GM12878 (cell line): ENCODE measurements at regions not wholly inside any gene's neighbourhood (a gene's known extent, or its start where the extent isn't known, plus 50 kb on each side); places are given as distances from the start of the nearest gene placed in this dataset.

ENCODE experiments used
- ATAC-seq: fragments of 200-7000 bp; cut with Tn5 transposase; 3 replicates; pipeline ENCODE4 v1.9.1; 2020; ENCODE audit warnings: mild to moderate bottlenecking, moderate library complexity
- BruUV-seq: library from RNA; stranded (reverse); fragments of 400-500 nt; replicated peaks from 2 replicates; lab custom pipeline; 2021; lab: Mats Ljungman, UMichigan
- CTCF ChIA-PET: fragments of 300-600 bp; sonication (Branson Sonifier 250); formaldehyde crosslinking; extraction: SDS; loops from one replicate; lab custom pipeline; 2021; ENCODE audit warnings: inconsistent platforms; lab: Yijun Ruan, JAX
- POLR2A ChIA-PET: fragments of 350-600 bp; formaldehyde crosslinking; extraction: SDS; loops from one replicate; lab custom pipeline; 2021; ENCODE audit warnings: inconsistent platforms; lab: Charles Lee
- RAD21 ChIA-PET: fragments of 300-600 bp; sonication (Branson Sonifier 250); formaldehyde crosslinking; loops from one replicate; lab custom pipeline; 2023; ENCODE audit warnings: antibody characterized with exemption; ENCODE audit not compliant: unreplicated experiment; lab: Charles Lee
- SMC1A ChIA-PET: fragments of 300-600 bp; sonication (Branson Sonifier 250); formaldehyde crosslinking; loops from one replicate; lab custom pipeline; 2023; ENCODE audit not compliant: unreplicated experiment, uncharacterized antibody; lab: Charles Lee
- DNase-seq: peaks from one replicate; pipeline ENCODE4 v3.0.0-alpha.2; 2011; ENCODE audit warnings: low read depth, low spot score
- FAIRE-seq: peaks from 3 replicates; lab custom pipeline; 2011; peaks lifted over from hg19 to GRCh38; lab: Jason Lieb, UNC
- H2AFZ ChIP-seq: 2 replicates; pipeline ENCODE4 v1.6.0; 2011; ENCODE audit warnings: low read depth, low read length, control low read depth; ENCODE audit not compliant: control insufficient read depth
- H3K27ac ChIP-seq: 2 replicates; pipeline ENCODE4 v1.5.1; 2011; ENCODE audit warnings: control low read depth; ENCODE audit not compliant: control insufficient read depth, insufficient read depth
- H3K27me3 ChIP-seq, 2 experiments: replicated peaks in 1 of 2; 2 replicates each; pipeline versions ENCODE4 v1.6.0 to v1.6.1; 2011; ENCODE audit warnings: low read length in 1 of 2; ENCODE audit not compliant: control insufficient read depth in 2 of 2, insufficient read depth in 2 of 2
- H3K36me3 ChIP-seq, 2 experiments: 2 replicates each; pipeline ENCODE4 v1.5.1; 2011; ENCODE audit warnings: low read length in 1 of 2; ENCODE audit not compliant: control insufficient read depth in 2 of 2, insufficient read depth in 2 of 2
- H3K4me1 ChIP-seq: 2 replicates; pipeline ENCODE4 v1.6.1; 2011; ENCODE audit warnings: mild to moderate bottlenecking, low read length, moderate library complexity, mixed read lengths; ENCODE audit not compliant: control insufficient read depth, insufficient read depth
- H3K4me2 ChIP-seq: 2 replicates; pipeline ENCODE4 v1.6.0; 2011; ENCODE audit warnings: control low read depth; ENCODE audit not compliant: control insufficient read depth, insufficient read depth
- H3K4me3 ChIP-seq: fragments of 200-600 bp; sonication (generic); 2 replicates; pipeline ENCODE4 v1.5.1; 2016
- H3K79me2 ChIP-seq: 2 replicates; pipeline ENCODE4 v1.6.0; 2011; ENCODE audit warnings: low read length; ENCODE audit not compliant: control insufficient read depth, insufficient read depth
- H3K9ac ChIP-seq: 2 replicates; pipeline ENCODE4 v1.8.0; 2011; ENCODE audit warnings: low read length, control low read depth, mixed read lengths; ENCODE audit not compliant: control insufficient read depth, insufficient read depth
- H3K9me3 ChIP-seq: replicated peaks from 3 replicates; pipeline ENCODE4 v1.5.1; 2011; ENCODE audit warnings: mild to moderate bottlenecking, low read length; ENCODE audit not compliant: control insufficient read depth, insufficient read depth
- H4K20me1 ChIP-seq: 2 replicates; pipeline ENCODE4 v1.6.0; 2011; ENCODE audit not compliant: control insufficient read depth, insufficient read depth
- EED ChIP-seq: sonication (generic); IDR thresholded peaks from 2 replicates; pipeline ENCODE4 v1.6.1; 2016; ENCODE audit warnings: antibody characterized with exemption, low read depth
- ETV6 ChIP-seq, 2 experiments: fragments of 450-650 bp in 1 of 2; IDR thresholded peaks in 1 of 2; conservative IDR thresholded peaks in 1 of 2; 2 replicates each; pipeline ENCODE4 v1.6.1; 2014; ENCODE audit warnings: antibody characterized with exemption in 1 of 2, borderline replicate concordance in 1 of 2, low read depth in 1 of 2, mild to moderate bottlenecking in 1 of 2, moderate library complexity in 1 of 2
- EZH2 ChIP-seq: IDR thresholded peaks from 2 replicates; pipeline ENCODE4 v1.6.1; 2012; ENCODE audit warnings: low read depth, mild to moderate bottlenecking, control low read depth, inconsistent platforms, low read length, borderline replicate concordance; ENCODE audit not compliant: control insufficient read depth
- FOXK2 ChIP-seq: fragments of 450-650 bp; IDR thresholded peaks from 2 replicates; pipeline ENCODE4 v1.6.1; 2017; ENCODE audit warnings: mild to moderate bottlenecking, moderate library complexity
- NRF1 ChIP-seq: conservative IDR thresholded peaks from 2 replicates; pipeline ENCODE4 v1.6.1; 2011; ENCODE audit warnings: mild to moderate bottlenecking, low read depth, low read length, improper control_type of control experiment
- PML ChIP-seq: IDR thresholded peaks from 2 replicates; pipeline ENCODE4 v1.6.1; 2012; ENCODE audit warnings: low read length, inconsistent platforms
- RB1 ChIP-seq: fragments of 450-650 bp; formaldehyde crosslinking; IDR thresholded peaks from 2 replicates; pipeline ENCODE4 v1.6.1; 2017; ENCODE audit warnings: mild to moderate bottlenecking, borderline replicate concordance
- RBBP5 ChIP-seq: fragments of 200-600 bp; sonication (generic); conservative IDR thresholded peaks from 2 replicates; pipeline ENCODE4 v1.6.1; 2016
- RELB ChIP-seq: fragments of 450-650 bp; IDR thresholded peaks from 2 replicates; pipeline ENCODE4 v1.6.1; 2017; ENCODE audit warnings: low read depth, mild to moderate bottlenecking, moderate library complexity
- RUNX3 ChIP-seq: IDR thresholded peaks from 2 replicates; pipeline ENCODE4 v1.6.1; 2012; ENCODE audit warnings: low read length, inconsistent platforms
- SMC3 ChIP-seq: IDR thresholded peaks from 2 replicates; pipeline ENCODE4 v1.6.1; 2011; ENCODE audit warnings: low read length, improper control_type of control experiment, borderline replicate concordance
- TCF3 ChIP-seq: IDR thresholded peaks from 2 replicates; pipeline ENCODE4 v1.6.1; 2012; ENCODE audit warnings: low read depth, mild to moderate bottlenecking, low read length, borderline replicate concordance; ENCODE audit not compliant: insufficient read depth
- ZBTB33 ChIP-seq: fragments of 450-650 bp; IDR thresholded peaks from 2 replicates; pipeline ENCODE4 v1.6.1; 2017; ENCODE audit warnings: mild to moderate bottlenecking
- ZNF274 ChIP-seq: IDR thresholded peaks from one replicate; pipeline ENCODE4 v1.8.0; 2011; ENCODE audit not compliant: insufficient read length, insufficient read depth
- whole genome bisulfite sequencing: methylation state at CpG from one replicate; pipeline ENCODE4 v1.1.6; 2016; ENCODE audit warnings: low lambda C conversion rate; ENCODE audit not compliant: insufficient replicate concordance, insufficient coverage; ENCODE audit errors: missing lambda C conversion rate; 5-methylcytosine and 5-hydroxymethylcytosine counted together
- in situ Hi-C: fragments of 300-500 bp; cut with MboI; formaldehyde crosslinking; loops from 9 replicates; pipeline ENCODE4 v1.14.3; 2018; ENCODE audit warnings: mixed read lengths
- intact Hi-C: fragments of 100-400 bp; cut with micrococcal nuclease; formaldehyde crosslinking; loops from one replicate; pipeline ENCODE4 v1.14.2; 2022; ENCODE audit not compliant: unreplicated experiment

DNA sequence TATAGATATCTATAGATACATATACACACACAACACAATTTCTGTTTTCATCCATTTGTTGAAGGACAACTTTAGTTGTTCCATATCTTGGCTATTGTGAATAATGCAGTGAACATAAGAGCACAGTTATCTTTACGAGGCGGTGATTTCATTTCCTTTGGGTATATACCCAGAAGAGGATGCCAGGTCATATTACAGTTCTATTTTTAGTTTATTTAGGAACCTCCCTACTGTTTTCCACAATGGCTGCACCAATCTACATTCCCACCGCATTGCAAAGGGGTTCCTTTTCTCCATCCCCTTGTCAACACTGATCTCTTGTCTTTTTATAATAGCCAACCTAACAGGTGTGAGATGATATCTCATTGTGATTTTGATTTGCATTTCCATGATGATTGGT is 143.4 kb upstream of the ARHGAP5 start:
- Histone ChIP-seq H3K27me3 (no peaks in the 10 kb centered on the region), H3K9ac (no peak overlapping the region), H3K36me3 (no peaks in the 10 kb centered on the region), H2AFZ (no peak overlapping the region), H4K20me1 (no peaks in the 10 kb centered on the region), H3K9me3 (no peaks in the 10 kb centered on the region), H3K79me2 (no peaks in the 10 kb centered on the region), H3K4me3 (no peak overlapping the region), H3K4me2 (no peak overlapping the region), H3K4me1 (no peaks in the 10 kb centered on the region), H3K27ac (no peak overlapping the region)
- POLR2A ChIA-PET, result no interaction called here
- DNase-seq (no peak), ATAC-seq (no peak), FAIRE-seq (no peak)
- TF ChIP-seq SMC3 (no peak), ETV6 (conservative IDR thresholded peaks at IDR 0.05 in 1 of 2, IDR thresholded peaks at IDR 0.05 in 1 of 2; ENCODE audit: borderline replicate concordance in 1 of 2, low read depth in 1 of 2) (no peak), RB1 (no peak), TCF3 (no peak), EED (no peak), ZBTB33 (no peak), RELB (no peak), RBBP5 (no peak), EZH2 (no peak), FOXK2 (no peak), ZNF274 (no peak), NRF1 (no peak), PML (no peak), RUNX3 (no peak)
- RAD21 ChIA-PET, result interaction anchor here (0.9 to 1.2 kb wide), 2 partner anchors 137 to 140 kb away, joined by 4 read pairs; no protein-coding TSS in a partner anchor
- CTCF ChIA-PET, result interaction anchor here (1.0 to 3.2 kb wide), 4 partner anchors 7 to 320 kb away, joined by 3 to 35 read pairs (median 6); no protein-coding TSS in a partner anchor
- SMC1A ChIA-PET, result interaction anchor here (1.4 kb wide), 1 partner anchor 321 kb away, joined by 6 read pairs; no protein-coding TSS in a partner anchor
- in situ Hi-C loops (loop anchor here (5.0 kb wide), 1 partner anchor 324 kb away; no protein-coding TSS in a partner anchor), intact Hi-C loops (no loop called here)
- 43% methylated on average over 3 of the region's 3 CpGs for WGBS
- BruUV-seq, result no TSS peak
